Prostate gland (tissue), 2 donors: ENCODE measurements at regions not wholly inside any gene's neighbourhood (a gene's known extent, or its start where the extent isn't known, plus 50 kb on each side); places are given as distances from the start of the nearest gene placed in this dataset.
"Not testable (repeated sequence)": the region's sequence is repeated elsewhere in the genome, so short reads cannot be mapped to it uniquely, and the experiment has no call there.

Experiments used
- DNase-seq: peaks from one replicate; pipeline ENCODE4 v3.0.0-alpha.2; 2019; ENCODE audit warnings: low spot score
- H3K27ac ChIP-seq, 2 donors: fragments of 200-600 bp; sonication (generic); 2 replicates each; pipeline ENCODE4 v1.5.1; 2017 to 2019
- H3K27me3 ChIP-seq: fragments of 200-600 bp; sonication (generic); replicated peaks from 2 replicates; pipeline ENCODE4 v1.5.1; 2019; ENCODE audit not compliant: insufficient read depth
- H3K36me3 ChIP-seq, 2 donors: fragments of 200-600 bp; sonication (generic); 1 replicate in 1 of 2; 2 replicates in 1 of 2; pipeline versions ENCODE4 v1.5.1 to v1.8.1; 2017 to 2019
- H3K4me1 ChIP-seq: fragments of 200-600 bp; sonication (generic); replicated peaks from 2 replicates; pipeline ENCODE4 v1.5.1; 2019
- H3K4me3 ChIP-seq, 2 donors: fragments of 200-600 bp; sonication (generic); 2 replicates each; pipeline ENCODE4 v1.5.1; 2017 to 2019
- H3K9me3 ChIP-seq: fragments of 200-600 bp; sonication (generic); 2 replicates; pipeline ENCODE4 v1.5.1; 2017
- POLR2A ChIP-seq: fragments of 450-650 bp; IDR thresholded peaks from one replicate; pipeline ENCODE4 v1.6.1; 2016; ENCODE audit warnings: antibody characterized with exemption, mild to moderate bottlenecking
- POLR2AphosphoS5 ChIP-seq: sonication (generic); formaldehyde crosslinking; IDR thresholded peaks from one replicate; pipeline ENCODE4 v1.6.1; 2017; ENCODE audit warnings: antibody characterized with exemption
- WGBS: methylation state at CpG from one replicate; pipeline ENCODE4 v1.1.5; 2018; 5-methylcytosine and 5-hydroxymethylcytosine counted together
- intact Hi-C: fragments of 100-400 bp; cut with DNase I; formaldehyde crosslinking; loops from one replicate; pipeline ENCODE4 v1.14.2; 2022
- TF ChIP-seq, protein P1 (sequence below), 4 experiments: fragments of 200-600 bp in 2 of 4; fragments of 450-650 bp in 2 of 4; sonication (generic) in 2 of 4; IDR thresholded peaks; 1 replicate in 3 of 4; 2 replicates in 1 of 4; pipeline ENCODE4 v1.5.1; 2016 to 2019; ENCODE audit warnings: antibody characterized with exemption in 4 of 4, mild to moderate bottlenecking in 2 of 4, moderate library complexity in 2 of 4

DNA sequence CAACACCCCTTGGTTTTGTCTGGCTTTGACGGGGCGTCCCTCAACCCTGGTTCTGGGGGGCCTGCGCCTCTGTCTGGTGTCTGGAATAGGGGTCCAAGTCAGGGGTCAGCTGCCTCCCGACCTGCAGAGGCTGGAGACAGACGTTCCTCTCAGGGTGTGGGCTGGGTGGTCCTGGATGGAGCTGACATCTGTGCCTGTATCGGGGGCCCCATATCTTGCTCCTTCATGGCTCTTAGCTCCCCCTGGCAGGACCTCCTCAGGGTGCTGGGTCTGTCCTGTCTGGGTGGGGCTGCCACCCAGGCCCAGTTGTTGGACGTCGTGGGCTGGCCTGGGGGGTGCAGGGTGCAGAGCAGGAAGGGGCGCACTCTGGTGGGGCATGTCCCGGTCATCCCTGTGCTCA, 374.8 kb downstream of the TMEM121 start:
- TF ChIP-seq, protein P1, sequence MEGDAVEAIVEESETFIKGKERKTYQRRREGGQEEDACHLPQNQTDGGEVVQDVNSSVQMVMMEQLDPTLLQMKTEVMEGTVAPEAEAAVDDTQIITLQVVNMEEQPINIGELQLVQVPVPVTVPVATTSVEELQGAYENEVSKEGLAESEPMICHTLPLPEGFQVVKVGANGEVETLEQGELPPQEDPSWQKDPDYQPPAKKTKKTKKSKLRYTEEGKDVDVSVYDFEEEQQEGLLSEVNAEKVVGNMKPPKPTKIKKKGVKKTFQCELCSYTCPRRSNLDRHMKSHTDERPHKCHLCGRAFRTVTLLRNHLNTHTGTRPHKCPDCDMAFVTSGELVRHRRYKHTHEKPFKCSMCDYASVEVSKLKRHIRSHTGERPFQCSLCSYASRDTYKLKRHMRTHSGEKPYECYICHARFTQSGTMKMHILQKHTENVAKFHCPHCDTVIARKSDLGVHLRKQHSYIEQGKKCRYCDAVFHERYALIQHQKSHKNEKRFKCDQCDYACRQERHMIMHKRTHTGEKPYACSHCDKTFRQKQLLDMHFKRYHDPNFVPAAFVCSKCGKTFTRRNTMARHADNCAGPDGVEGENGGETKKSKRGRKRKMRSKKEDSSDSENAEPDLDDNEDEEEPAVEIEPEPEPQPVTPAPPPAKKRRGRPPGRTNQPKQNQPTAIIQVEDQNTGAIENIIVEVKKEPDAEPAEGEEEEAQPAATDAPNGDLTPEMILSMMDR (IDR thresholded peaks at IDR 0.05): no peak
- TF ChIP-seq POLR2AphosphoS5 (no peak), POLR2A (no peak)
- H3K27ac ChIP-seq: no peak overlapping the region
- no peak for DNase-seq
- no peaks in the 10 kb centered on the region for H3K36me3 ChIP-seq
- no peaks in the 10 kb centered on the region for H3K27me3 ChIP-seq
- WGBS: 82% methylated on average over 8 of the region's 10 CpGs
- H3K9me3 ChIP-seq: no peaks in the 10 kb centered on the region
- H3K4me1 ChIP-seq: no peaks in the 10 kb centered on the region
- H3K4me3 ChIP-seq: no peak overlapping the region
- intact Hi-C loops: no loop called here

DNA sequence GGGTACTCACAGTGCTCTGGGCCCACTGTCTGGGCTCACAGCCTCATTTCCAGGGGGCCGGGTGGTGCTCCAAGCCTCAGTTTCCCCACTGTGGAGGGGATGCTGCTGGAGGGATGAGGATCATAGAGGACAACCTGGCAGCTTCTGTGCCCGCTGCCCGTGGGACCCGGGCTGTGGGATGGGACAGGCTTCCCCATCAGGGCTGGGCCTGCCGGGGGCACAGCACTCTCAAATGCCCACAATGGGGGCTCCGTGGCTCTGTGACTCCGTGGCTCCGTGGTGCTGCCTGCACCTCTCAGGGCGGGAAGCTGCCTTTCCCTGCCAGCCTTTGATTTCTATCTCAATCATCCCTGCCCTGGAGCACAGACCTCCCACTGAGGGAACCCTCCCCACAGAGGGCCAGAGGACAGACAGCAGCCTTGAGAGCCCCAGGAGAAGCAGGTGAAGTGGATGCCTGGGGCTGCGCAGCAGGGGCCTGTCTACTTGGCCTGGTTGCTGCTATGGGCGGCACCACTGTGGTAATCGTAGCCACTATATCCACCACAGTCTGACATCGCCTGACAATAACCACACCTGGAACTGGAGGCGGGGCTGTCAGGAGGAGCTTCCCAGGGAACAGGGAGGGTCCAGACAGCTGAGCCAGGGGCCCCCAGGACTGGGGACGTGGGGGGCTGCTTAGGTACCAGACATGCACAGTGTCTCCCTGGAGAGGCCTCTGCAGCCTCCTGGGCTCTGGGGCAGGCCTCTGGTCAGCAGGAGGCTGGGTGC, 375.9 kb downstream of the TMEM121 start:
- WGBS: 87% methylated on average over 11 of the region's 15 CpGs
- intact Hi-C loops: no loop called here
- Histone ChIP-seq H3K9me3 (no peaks in the 10 kb centered on the region), H3K4me3 (no peak overlapping the region), H3K27me3 (no peaks in the 10 kb centered on the region), H3K27ac (no peak overlapping the region), H3K4me1 (no peaks in the 10 kb centered on the region), H3K36me3 (no peaks in the 10 kb centered on the region)
- TF ChIP-seq POLR2A: no peak
- no peak for DNase-seq

DNA sequence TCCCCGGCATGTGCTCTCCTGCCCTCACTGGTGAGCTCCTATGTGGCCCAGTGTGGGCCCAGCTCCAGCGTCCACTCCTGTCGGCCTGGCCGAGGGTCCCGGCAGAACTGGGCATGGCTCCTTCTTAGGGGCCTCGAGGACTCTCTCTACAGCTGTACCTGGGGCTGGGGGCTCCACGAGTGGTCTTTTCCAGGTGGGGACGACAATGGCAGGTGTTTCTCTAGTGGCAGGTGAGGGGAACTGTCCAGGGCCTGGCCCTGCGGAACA, 376.4 kb downstream of the TMEM121 start:
- H3K36me3 ChIP-seq, DNase-seq, H3K27ac ChIP-seq, H3K9me3 ChIP-seq, H3K4me3 ChIP-seq, H3K4me1 ChIP-seq, intact Hi-C loops, H3K27me3 ChIP-seq: not testable (repeated sequence)
- WGBS: 84% methylated on average over 9 of the region's 9 CpGs

DNA sequence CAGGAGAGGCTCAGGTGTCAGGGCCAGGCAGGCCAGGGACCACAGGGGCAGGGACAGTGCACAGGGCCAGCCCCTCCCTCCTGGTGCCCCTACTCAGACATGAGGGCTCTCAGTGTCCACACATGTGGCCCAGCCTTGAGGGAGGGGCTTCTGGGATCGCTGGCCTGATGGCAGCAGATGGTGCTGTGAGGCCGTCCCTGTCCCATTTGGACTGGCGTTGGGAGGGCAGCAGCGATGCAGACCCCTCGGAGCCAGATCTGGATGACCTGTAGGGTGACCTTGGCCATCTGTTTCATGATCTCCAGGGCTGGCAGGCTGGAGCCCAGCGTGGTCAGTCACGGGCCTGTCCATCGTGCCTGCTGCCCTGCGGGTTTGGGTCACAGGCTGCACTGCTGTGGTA, 377.6 kb downstream of the TMEM121 start:
- no peak overlapping the region for H3K4me3 ChIP-seq
- no peaks in the 10 kb centered on the region for H3K9me3 ChIP-seq
- intact Hi-C loops: no loop called here
- H3K36me3 ChIP-seq: no peaks in the 10 kb centered on the region
- no peak for DNase-seq
- no peak for TF ChIP-seq POLR2AphosphoS5
- no peak for TF ChIP-seq POLR2A
- TF ChIP-seq, protein P1 (IDR thresholded peaks at IDR 0.05): no peak
- H3K27me3 ChIP-seq: no peaks in the 10 kb centered on the region
- no peaks in the 10 kb centered on the region for H3K4me1 ChIP-seq
- 80% methylated on average over 9 of the region's 9 CpGs for WGBS
- no peak overlapping the region for H3K27ac ChIP-seq

DNA sequence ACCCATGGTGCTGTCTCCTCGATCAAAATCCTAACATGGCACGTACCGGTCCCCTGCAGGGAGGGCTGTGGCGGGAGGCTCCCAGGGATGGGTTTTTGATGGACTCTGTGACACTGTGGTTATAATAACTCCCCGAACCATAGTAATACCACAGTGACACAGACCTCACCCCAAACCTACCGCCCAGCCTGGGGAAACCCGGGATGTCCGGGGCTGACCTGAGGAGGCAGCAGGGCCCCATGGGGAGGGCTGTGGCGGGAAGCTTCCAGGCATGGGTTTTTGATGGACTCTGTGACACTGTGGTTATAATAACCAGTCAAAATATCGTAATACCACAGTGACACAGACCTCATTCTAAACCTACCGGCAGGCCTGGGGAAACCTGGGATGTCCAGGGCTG, 378.0 kb downstream of the TMEM121 start:
- Histone ChIP-seq H3K36me3 (no peaks in the 10 kb centered on the region), H3K4me3 (no peak overlapping the region), H3K4me1 (no peaks in the 10 kb centered on the region), H3K27me3 (no peaks in the 10 kb centered on the region), H3K27ac (no peak overlapping the region), H3K9me3 (no peaks in the 10 kb centered on the region)
- WGBS: 78% methylated on average over 11 of the region's 11 CpGs
- DNase-seq: no peak
- TF ChIP-seq, protein P1 (IDR thresholded peaks at IDR 0.05): no peak
- TF ChIP-seq POLR2A: no peak
- no peak for TF ChIP-seq POLR2AphosphoS5
- intact Hi-C loops: no loop called here

DNA sequence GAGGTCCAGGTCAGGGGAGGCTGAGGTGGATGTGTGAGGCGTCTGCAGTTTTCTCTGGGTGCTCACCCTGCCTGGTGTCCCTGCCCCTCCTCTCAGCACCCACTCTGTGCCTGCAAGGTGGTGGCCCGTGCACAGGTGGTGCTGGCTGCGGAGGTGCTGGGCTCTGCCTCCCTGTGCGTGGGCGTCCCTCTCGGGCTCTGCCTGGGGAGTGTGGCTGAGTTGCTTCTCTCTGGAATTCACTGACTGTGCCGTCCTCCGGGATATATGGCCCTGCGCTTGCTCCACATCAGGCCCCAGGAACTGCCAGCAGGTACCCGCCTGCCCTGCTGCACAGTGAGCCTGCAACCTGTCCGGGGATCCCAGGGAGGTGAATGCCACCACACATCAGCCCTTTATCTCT, 379.1 kb downstream of the TMEM121 start:
- Histone ChIP-seq H3K4me1 (no peaks in the 10 kb centered on the region), H3K4me3 (no peak overlapping the region), H3K36me3 (no peaks in the 10 kb centered on the region), H3K9me3 (no peaks in the 10 kb centered on the region), H3K27me3 (no peaks in the 10 kb centered on the region), H3K27ac (no peak overlapping the region)
- TF ChIP-seq, protein P1 (IDR thresholded peaks at IDR 0.05): no peak
- TF ChIP-seq POLR2AphosphoS5: no peak
- no peak for TF ChIP-seq POLR2A
- intact Hi-C loops: no loop called here
- DNase-seq: no peak
- 85% methylated on average over 11 of the region's 11 CpGs for WGBS
